Fibroblast of lung (primary cell): ENCODE measurements at regions not wholly inside any gene's neighbourhood (a gene's known extent, or its start where the extent isn't known, plus 50 kb on each side); places are given as distances from the start of the nearest gene placed in this dataset.
"Not testable (repeated sequence)": the region's sequence is repeated elsewhere in the genome, so short reads cannot be mapped to it uniquely, and the experiment has no call there.

Source experiments
- EZH2 ChIP-seq: IDR thresholded peaks from 2 replicates; pipeline ENCODE4 v1.5.1; 2012; ENCODE audit warnings: low read length, control low read depth, mild to moderate bottlenecking; ENCODE audit errors: missing control alignments
- TF ChIP-seq, protein P1 (sequence below), 2 donors: IDR thresholded peaks in 1 of 2; conservative IDR thresholded peaks in 1 of 2; 1 replicate in 1 of 2; 2 replicates in 1 of 2; pipeline ENCODE4 v1.5.1; 2011 to 2012; ENCODE audit warnings: low read length in 2 of 2, control low read depth in 1 of 2, inconsistent platforms in 1 of 2, low read depth in 1 of 2, mild to moderate bottlenecking in 1 of 2

GRCh38 chr7:76934711-76935110, 97.5 kb downstream of the SPDYE17 start:
- TF ChIP-seq, protein P1, sequence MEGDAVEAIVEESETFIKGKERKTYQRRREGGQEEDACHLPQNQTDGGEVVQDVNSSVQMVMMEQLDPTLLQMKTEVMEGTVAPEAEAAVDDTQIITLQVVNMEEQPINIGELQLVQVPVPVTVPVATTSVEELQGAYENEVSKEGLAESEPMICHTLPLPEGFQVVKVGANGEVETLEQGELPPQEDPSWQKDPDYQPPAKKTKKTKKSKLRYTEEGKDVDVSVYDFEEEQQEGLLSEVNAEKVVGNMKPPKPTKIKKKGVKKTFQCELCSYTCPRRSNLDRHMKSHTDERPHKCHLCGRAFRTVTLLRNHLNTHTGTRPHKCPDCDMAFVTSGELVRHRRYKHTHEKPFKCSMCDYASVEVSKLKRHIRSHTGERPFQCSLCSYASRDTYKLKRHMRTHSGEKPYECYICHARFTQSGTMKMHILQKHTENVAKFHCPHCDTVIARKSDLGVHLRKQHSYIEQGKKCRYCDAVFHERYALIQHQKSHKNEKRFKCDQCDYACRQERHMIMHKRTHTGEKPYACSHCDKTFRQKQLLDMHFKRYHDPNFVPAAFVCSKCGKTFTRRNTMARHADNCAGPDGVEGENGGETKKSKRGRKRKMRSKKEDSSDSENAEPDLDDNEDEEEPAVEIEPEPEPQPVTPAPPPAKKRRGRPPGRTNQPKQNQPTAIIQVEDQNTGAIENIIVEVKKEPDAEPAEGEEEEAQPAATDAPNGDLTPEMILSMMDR (conservative IDR thresholded peaks at IDR 0.05 in 1 of 2, IDR thresholded peaks at IDR 0.05 in 1 of 2; ENCODE audit: low read depth in 1 of 2, low read length in 2 of 2): not testable (repeated sequence)
- not testable (repeated sequence) for TF ChIP-seq EZH2
